GM12892 (cell line): ENCODE measurements at regions not wholly inside any gene's neighbourhood (a gene's known extent, or its start where the extent isn't known, plus 50 kb on each side); places are given as distances from the start of the nearest gene placed in this dataset.

ENCODE experiments used
- POLR2A ChIP-seq: IDR thresholded peaks from 2 replicates; pipeline ENCODE4 v1.6.1; 2011; ENCODE audit warnings: low read depth, low read length, control low read depth
- POLR2AphosphoS5 ChIP-seq: IDR thresholded peaks from 2 replicates; pipeline ENCODE4 v1.6.1; 2011; ENCODE audit warnings: low read depth, low read length, control low read depth
- TAF1 ChIP-seq: IDR thresholded peaks from 2 replicates; pipeline ENCODE4 v1.6.1; 2011; ENCODE audit warnings: low read depth, mild to moderate bottlenecking, control low read depth, low read length, borderline replicate concordance

DNA sequence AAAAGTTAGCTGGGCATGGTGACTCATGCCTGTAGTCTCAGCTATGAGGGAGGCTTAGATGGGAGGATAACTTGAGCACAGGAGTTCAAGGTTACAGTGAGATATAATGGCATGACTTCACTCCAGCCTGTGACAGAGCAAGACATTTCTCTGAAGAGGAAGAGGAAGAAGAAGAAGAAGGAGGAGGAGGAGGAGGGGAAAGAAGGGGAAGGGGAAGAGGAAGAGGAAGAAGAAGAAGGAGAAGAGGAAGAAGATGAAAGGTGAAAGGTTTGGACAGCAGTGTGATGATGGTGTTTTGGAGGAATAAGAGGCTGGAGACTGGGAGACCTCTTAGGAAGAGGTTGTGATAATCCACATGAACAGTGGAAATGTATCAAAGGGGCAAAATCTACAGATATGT is 410.7 kb upstream of the JAG1 start:
- no peak for TF ChIP-seq TAF1
- no peak for TF ChIP-seq POLR2AphosphoS5
- TF ChIP-seq POLR2A: no peak
